ENCODE measurements at regions not wholly inside any gene's neighbourhood (a gene's known extent, or its start where the extent isn't known, plus 50 kb on each side); places are given as distances from the start of the nearest gene placed in this dataset.

- dilution Hi-C loops (cut with HindIII; ENCODE audit: low sequenced_read_pairs, unreplicated experiment), result no loop called here
- WGBS, 2 experiments (ENCODE audit: extremely low coverage in 2 of 2, insufficient read length in 1 of 2), result 57% methylated on average over 2 of the region's 7 CpGs; no CpG with 5 or more reads in 1 of the 2 experiments
These were observed 131.0 kb upstream of the RFC3 start for GRCh38 chr13:33686772-33687480.

More at GRCh38 chr13:33686772-33687480, 131.0 kb upstream of the RFC3 start:
- H2BK20ac ChIP-seq (ENCODE audit: low read depth, low read length), result no peak overlapping the region
- no peaks in the 10 kb centered on the region for H3K36me3 ChIP-seq (ENCODE audit: control insufficient read depth, insufficient read depth, low read length)
- POLR2A ChIA-PET (ENCODE audit: unreplicated experiment), result no interaction called here
- no peak overlapping the region for H2BK5ac ChIP-seq (ENCODE audit: low read depth, low read length, poor library complexity, severe bottlenecking)
- no peak overlapping the region for H3K56ac ChIP-seq (ENCODE audit: extremely low read depth, insufficient read depth, low read length)
- H3K18ac ChIP-seq (ENCODE audit: low read depth, low read length), result no peak overlapping the region
- no peak for DNase-seq
- H3K9me1 ChIP-seq (ENCODE audit: insufficient read depth, low read length), result 0 out of 2 replicates have a peak, but pooled peaks cover 2% of the 10 kb centered on the region
- no peak overlapping the region for H2AFZ ChIP-seq (replicated peaks; ENCODE audit: low read length, poor library complexity)
- ATAC-seq (ENCODE audit: low read depth), result no peak
- H2BK120ac ChIP-seq (ENCODE audit: low read depth, low read length), result no peak overlapping the region
- H3K4me3 ChIP-seq (ENCODE audit: insufficient read depth, low read depth, low read length), result no peak overlapping the region
- no peak overlapping the region for H3K9ac ChIP-seq (ENCODE audit: low read depth, low read length)
- CTCF ChIA-PET, result interaction anchor here (0.6 kb wide), 1 partner anchor 66 kb away, joined by 4 read pairs; no protein-coding TSS in a partner anchor
- H4K5ac ChIP-seq (ENCODE audit: low read depth, low read length), result no peak overlapping the region
- H3K27me3 ChIP-seq (ENCODE audit: control insufficient read depth, insufficient read depth, low read length), result no peaks in the 10 kb centered on the region; the same call in 1 of the 2 replicates
- in situ Hi-C loops (cut with MboI; ENCODE audit: low sequenced_read_pairs) (no loop called here), intact Hi-C loops (cut with micrococcal nuclease) (no loop called here)
- no peaks in the 10 kb centered on the region for H3K4me1 ChIP-seq (ENCODE audit: control insufficient read depth, insufficient read depth, low read length)
- H3K14ac ChIP-seq (replicated peaks; ENCODE audit: low read depth, low read length), result no peak overlapping the region
- 0 out of 2 replicates have a peak overlapping the region, but pooled peaks have one; percentile 4 for H3K23ac ChIP-seq (ENCODE audit: low read depth, low read length)
- H4K8ac ChIP-seq (ENCODE audit: low read depth in 2 of 2, low read length in 2 of 2), result no peak overlapping the region
- no peak overlapping the region for H2AK5ac ChIP-seq (ENCODE audit: low read depth, low read length)
- H3K4me2 ChIP-seq (ENCODE audit: low read depth, low read length), result no peak overlapping the region
- H3K27ac ChIP-seq (ENCODE audit: insufficient read depth, low read length), result no peak overlapping the region
- H3K79me1 ChIP-seq (ENCODE audit: low read depth in 1 of 2, low read length in 2 of 2), result no peaks in the 10 kb centered on the region
- H2AK9ac ChIP-seq (replicated peaks; ENCODE audit: low read depth, low read length, poor library complexity), result peak overlapping the region; percentile 19
- H4K20me1 ChIP-seq (ENCODE audit: insufficient read depth, low read length), result no peaks in the 10 kb centered on the region
- no peak overlapping the region for H4K91ac ChIP-seq (ENCODE audit: insufficient read depth, low read depth, low read length)
- no peak for TF ChIP-seq RCOR1 (IDR thresholded peaks at IDR 0.05; ENCODE audit: insufficient replicate concordance, low read length)
- no peak for TF ChIP-seq USF2 (IDR thresholded peaks at IDR 0.05; ENCODE audit: low read depth, low read length)
- TF ChIP-seq ELK1 (IDR thresholded peaks at IDR 0.05; ENCODE audit: borderline replicate concordance, low read depth, low read length), result no peak
- no peak for TF ChIP-seq MAFK (IDR thresholded peaks at IDR 0.05; ENCODE audit: low read depth, low read length)
- TF ChIP-seq CHD1 (IDR thresholded peaks at IDR 0.05; ENCODE audit: low read depth, low read length), result no peak
- TF ChIP-seq RFX5 (IDR thresholded peaks at IDR 0.05; ENCODE audit: low read depth, low read length), result no peak
- TF ChIP-seq FOS (IDR thresholded peaks at IDR 0.05; ENCODE audit: low read depth, low read length), result no peak
- no peak for TF ChIP-seq CTCF (conservative IDR thresholded peaks at IDR 0.05; ENCODE audit: low read depth, low read length)
- no peak for TF ChIP-seq CEBPB (IDR thresholded peaks at IDR 0.05; ENCODE audit: low read depth, low read length)
- no peak for TF ChIP-seq SMC3 (IDR thresholded peaks at IDR 0.05; ENCODE audit: low read depth, low read length)
- no peak for TF ChIP-seq NFE2L2 (IDR thresholded peaks at IDR 0.05; ENCODE audit: low read depth, low read length)
- TF ChIP-seq BHLHE40 (IDR thresholded peaks at IDR 0.05; ENCODE audit: low read depth, low read length), result no peak
- TF ChIP-seq POLR2A (IDR thresholded peaks at IDR 0.05; ENCODE audit: low read depth, low read length), result no peak
- no peak for TF ChIP-seq MXI1 (IDR thresholded peaks at IDR 0.05; ENCODE audit: borderline replicate concordance, low read depth, low read length)
- no peak for TF ChIP-seq MAZ (IDR thresholded peaks at IDR 0.05; ENCODE audit: borderline replicate concordance, low read depth, low read length)
- BruUV-seq (replicated peaks), result no TSS peak
- no peaks in the 10 kb centered on the region for H3K9me3 ChIP-seq (ENCODE audit: control insufficient read depth, insufficient read depth, low read length)
- no peak overlapping the region for H3K4ac ChIP-seq (ENCODE audit: low read depth, low read length)
- H2BK15ac ChIP-seq (ENCODE audit: low read depth, low read length), result no peak overlapping the region

Measured in IMR-90 (cell line).